ENCODE measurements at regions not wholly inside any gene's neighbourhood (a gene's known extent, or its start where the extent isn't known, plus 50 kb on each side); places are given as distances from the start of the nearest gene placed in this dataset.

GRCh38 chr5:82793808-82794419, 283.3 kb downstream of the TMEM167A start:
- H3K27me3 Mint-ChIP-seq: peaks cover 0 to 9% of the 10 kb centered on the region in 2 donors
- DNase-seq (peak; percentile 18 to 29 (median 23)), ATAC-seq (replicated peaks) (no peak)
- H3K4me3 Mint-ChIP-seq: no peak overlapping the region
- H3K27ac Mint-ChIP-seq: no peak overlapping the region
- H3K4me1 Mint-ChIP-seq (ENCODE audit: low read depth in 2 of 2): no peaks in the 10 kb centered on the region
- no peaks in the 10 kb centered on the region for H3K36me3 Mint-ChIP-seq (ENCODE audit: insufficient read depth)
- no peaks in the 10 kb centered on the region for H3K9me3 Mint-ChIP-seq

DNA sequence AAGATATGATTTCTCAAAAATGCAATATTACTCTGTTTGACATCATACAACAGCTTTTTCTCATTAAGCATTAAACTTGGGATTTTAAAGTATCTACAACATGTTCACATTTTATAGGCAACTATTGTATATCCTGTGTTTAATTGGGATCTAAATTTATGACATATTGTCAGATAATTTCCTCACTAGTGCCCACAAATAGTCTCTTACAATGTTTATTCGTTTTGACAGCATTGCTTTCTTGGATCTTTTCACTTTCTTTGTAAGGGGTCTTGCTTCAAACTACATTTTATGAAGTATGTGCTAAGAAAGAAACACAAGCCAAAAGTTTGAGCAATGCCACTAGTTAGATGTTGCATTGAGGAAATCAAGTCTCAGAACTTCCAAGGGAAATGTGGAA, 285.1 kb downstream of the TMEM167A start:
- H3K9me3 Mint-ChIP-seq: no peaks in the 10 kb centered on the region
- DNase-seq: no peak
- no peak overlapping the region for H3K4me3 Mint-ChIP-seq
- no peaks in the 10 kb centered on the region for H3K36me3 Mint-ChIP-seq (ENCODE audit: insufficient read depth)
- no peak overlapping the region for H3K27ac Mint-ChIP-seq
- H3K27me3 Mint-ChIP-seq: peaks cover 0 to 9% of the 10 kb centered on the region in 2 donors
- no peak for ATAC-seq (replicated peaks)
- no peaks in the 10 kb centered on the region for H3K4me1 Mint-ChIP-seq (ENCODE audit: low read depth in 2 of 2)

- Mint-ChIP-seq H3K4me1 (ENCODE audit: low read depth in 2 of 2) (no peaks in the 10 kb centered on the region), H3K27me3 (peaks cover 0 to 4% of the 10 kb centered on the region in 2 donors), H3K9me3 (no peaks in the 10 kb centered on the region), H3K36me3 (ENCODE audit: insufficient read depth) (no peaks in the 10 kb centered on the region), H3K27ac (no peak overlapping the region), H3K4me3 (no peak overlapping the region)
- no peak for ATAC-seq (replicated peaks)
- DNase-seq: no peak
Measured at GRCh38 chr5:82789095-82789494, 288.1 kb downstream of the TMEM167A start.

DNA sequence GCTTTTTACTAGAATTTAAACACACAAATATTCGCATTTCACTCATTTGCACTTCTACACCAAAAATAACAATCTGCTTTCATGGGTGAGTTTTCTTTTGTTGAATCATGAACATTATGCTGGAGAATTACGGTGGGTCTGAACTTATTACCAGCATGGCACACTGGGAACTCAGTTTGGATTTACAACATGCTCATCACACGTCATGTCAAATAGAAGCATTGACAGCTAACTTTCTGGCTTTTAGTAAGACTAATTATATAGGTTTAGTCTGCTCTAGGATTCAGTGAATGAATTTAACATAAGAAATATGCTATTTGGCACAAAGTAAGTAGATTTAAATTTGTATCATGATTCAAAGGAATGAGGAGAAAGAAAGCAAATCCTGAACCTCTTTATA, 290.4 kb downstream of the TMEM167A start:
- H3K27me3 Mint-ChIP-seq: no peaks in the 10 kb centered on the region
- no peak overlapping the region for H3K4me3 Mint-ChIP-seq
- no peak for ATAC-seq (replicated peaks)
- DNase-seq: no peak
- H3K27ac Mint-ChIP-seq: no peak overlapping the region
- no peaks in the 10 kb centered on the region for H3K9me3 Mint-ChIP-seq
- H3K4me1 Mint-ChIP-seq (ENCODE audit: low read depth in 2 of 2): no peaks in the 10 kb centered on the region
- no peaks in the 10 kb centered on the region for H3K36me3 Mint-ChIP-seq (ENCODE audit: insufficient read depth)

GRCh38 chr5:82785882-82786509, 291.2 kb downstream of the TMEM167A start:
- DNase-seq (no peak), ATAC-seq (replicated peaks) (no peak)
- Mint-ChIP-seq H3K27ac (no peak overlapping the region), H3K9me3 (no peaks in the 10 kb centered on the region), H3K4me3 (no peak overlapping the region), H3K4me1 (ENCODE audit: low read depth in 2 of 2) (no peaks in the 10 kb centered on the region), H3K27me3 (no peaks in the 10 kb centered on the region), H3K36me3 (ENCODE audit: insufficient read depth) (no peaks in the 10 kb centered on the region)

GRCh38 chr5:82785456-82785855, 291.7 kb downstream of the TMEM167A start:
- H3K4me1 Mint-ChIP-seq (ENCODE audit: low read depth in 2 of 2): no peaks in the 10 kb centered on the region
- no peaks in the 10 kb centered on the region for H3K9me3 Mint-ChIP-seq
- H3K27ac Mint-ChIP-seq: no peak overlapping the region
- no peaks in the 10 kb centered on the region for H3K27me3 Mint-ChIP-seq
- no peak for ATAC-seq (replicated peaks)
- H3K4me3 Mint-ChIP-seq: no peak overlapping the region
- H3K36me3 Mint-ChIP-seq (ENCODE audit: insufficient read depth): no peaks in the 10 kb centered on the region
- DNase-seq: no peak

GRCh38 chr5:82784521-82784920, 292.7 kb downstream of the TMEM167A start:
- Mint-ChIP-seq H3K4me1 (ENCODE audit: low read depth in 2 of 2) (no peaks in the 10 kb centered on the region), H3K27ac (no peak overlapping the region), H3K9me3 (no peaks in the 10 kb centered on the region), H3K27me3 (no peaks in the 10 kb centered on the region), H3K36me3 (ENCODE audit: insufficient read depth) (no peaks in the 10 kb centered on the region), H3K4me3 (no peak overlapping the region)
- DNase-seq (no peak), ATAC-seq (replicated peaks) (no peak)

- peaks cover 0 to 2% of the 10 kb centered on the region in 2 donors for H3K4me1 Mint-ChIP-seq (ENCODE audit: low read depth in 2 of 2)
- peaks cover 0 to 10% of the 10 kb centered on the region in 2 donors for H3K27me3 Mint-ChIP-seq
- no peak for ATAC-seq (replicated peaks)
- no peak for DNase-seq
- no peaks in the 10 kb centered on the region for H3K36me3 Mint-ChIP-seq (ENCODE audit: insufficient read depth)
- H3K27ac Mint-ChIP-seq: no peak overlapping the region
- no peak overlapping the region for H3K4me3 Mint-ChIP-seq
- no peaks in the 10 kb centered on the region for H3K9me3 Mint-ChIP-seq
Measured at GRCh38 chr5:82777106-82777505, 300.1 kb downstream of the TMEM167A start.

DNA sequence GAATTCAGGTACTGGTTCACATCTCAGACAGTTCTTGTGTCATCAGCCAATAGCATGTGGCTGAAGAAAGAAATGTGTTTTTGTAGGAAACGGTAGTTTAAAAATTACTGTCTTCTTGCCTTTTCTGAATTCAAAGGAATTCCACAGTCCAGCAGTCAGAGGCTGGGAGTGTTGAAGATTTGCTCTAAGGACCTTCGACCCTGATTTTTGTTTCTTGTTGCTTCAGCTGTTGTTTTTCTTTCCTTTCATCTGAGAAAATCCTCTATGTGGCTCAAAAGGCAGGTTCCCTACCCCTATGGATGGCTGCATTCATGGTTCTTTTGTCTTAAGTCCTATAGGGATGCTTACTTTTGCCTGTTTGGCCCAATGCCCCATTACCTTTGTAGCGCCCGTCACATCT, 304.9 kb downstream of the TMEM167A start:
- Mint-ChIP-seq H3K36me3 (ENCODE audit: insufficient read depth) (no peaks in the 10 kb centered on the region), H3K4me1 (ENCODE audit: low read depth in 2 of 2) (peaks cover 0 to 2% of the 10 kb centered on the region in 2 donors), H3K4me3 (no peak overlapping the region), H3K9me3 (no peaks in the 10 kb centered on the region), H3K27ac (no peak overlapping the region), H3K27me3 (peaks cover 0 to 22% of the 10 kb centered on the region in 2 donors)
- DNase-seq (no peak), ATAC-seq (replicated peaks) (no peak)

DNA sequence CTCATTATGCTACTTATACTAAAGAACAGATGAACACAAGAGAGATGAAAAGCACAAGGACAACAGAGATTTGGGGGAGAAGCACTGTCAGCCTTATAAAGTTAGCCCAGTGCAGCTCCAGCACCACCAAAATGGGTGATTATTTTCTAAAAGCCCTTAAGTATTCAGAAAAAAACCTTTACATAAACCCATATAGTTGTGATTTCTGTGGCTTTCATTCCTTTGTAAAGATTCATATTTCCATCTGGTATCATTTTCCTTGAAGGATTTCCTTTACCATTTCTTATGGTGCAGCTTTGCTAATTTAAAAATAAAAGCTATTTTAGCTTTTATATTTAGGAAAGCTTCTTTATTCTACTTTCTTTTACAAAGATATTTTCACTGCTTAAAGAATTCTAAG, 311.0 kb downstream of the TMEM167A start:
- ATAC-seq (replicated peaks): no peak
- Mint-ChIP-seq H3K36me3 (ENCODE audit: insufficient read depth) (no peaks in the 10 kb centered on the region), H3K4me1 (ENCODE audit: low read depth in 2 of 2) (no peaks in the 10 kb centered on the region), H3K9me3 (no peaks in the 10 kb centered on the region), H3K27me3 (peaks cover 0 to 12% of the 10 kb centered on the region in 2 donors), H3K4me3 (no peak overlapping the region), H3K27ac (no peak overlapping the region)
- no peak for DNase-seq

GRCh38 chr5:82765765-82766164, 311.4 kb downstream of the TMEM167A start:
- Mint-ChIP-seq H3K4me1 (ENCODE audit: low read depth in 2 of 2) (no peaks in the 10 kb centered on the region), H3K36me3 (ENCODE audit: insufficient read depth) (no peaks in the 10 kb centered on the region), H3K27ac (no peak overlapping the region), H3K9me3 (no peaks in the 10 kb centered on the region), H3K27me3 (peaks cover 0 to 12% of the 10 kb centered on the region in 2 donors), H3K4me3 (no peak overlapping the region)
- ATAC-seq (replicated peaks): no peak
- no peak for DNase-seq

GRCh38 chr5:82760856-82761255, 316.3 kb downstream of the TMEM167A start:
- H3K9me3 Mint-ChIP-seq: no peaks in the 10 kb centered on the region

GRCh38 chr5:82758881-82759280, 318.3 kb downstream of the TMEM167A start:
- no peak overlapping the region for H3K27ac Mint-ChIP-seq
- no peaks in the 10 kb centered on the region for H3K36me3 Mint-ChIP-seq (ENCODE audit: insufficient read depth)
- DNase-seq (no peak), ATAC-seq (replicated peaks) (no peak)
- H3K4me1 Mint-ChIP-seq (ENCODE audit: low read depth in 2 of 2): peaks cover 0 to 2% of the 10 kb centered on the region in 2 donors
- no peaks in the 10 kb centered on the region for H3K27me3 Mint-ChIP-seq
- H3K9me3 Mint-ChIP-seq: no peaks in the 10 kb centered on the region
- no peak overlapping the region for H3K4me3 Mint-ChIP-seq

More at GRCh38 chr5:82760856-82761255, 316.3 kb downstream of the TMEM167A start:
- DNase-seq (no peak), ATAC-seq (replicated peaks) (no peak)
- Mint-ChIP-seq H3K27ac (no peak overlapping the region), H3K36me3 (ENCODE audit: insufficient read depth) (no peaks in the 10 kb centered on the region), H3K4me1 (ENCODE audit: low read depth in 2 of 2) (no peaks in the 10 kb centered on the region), H3K27me3 (no peaks in the 10 kb centered on the region), H3K4me3 (no peak overlapping the region)

DNA sequence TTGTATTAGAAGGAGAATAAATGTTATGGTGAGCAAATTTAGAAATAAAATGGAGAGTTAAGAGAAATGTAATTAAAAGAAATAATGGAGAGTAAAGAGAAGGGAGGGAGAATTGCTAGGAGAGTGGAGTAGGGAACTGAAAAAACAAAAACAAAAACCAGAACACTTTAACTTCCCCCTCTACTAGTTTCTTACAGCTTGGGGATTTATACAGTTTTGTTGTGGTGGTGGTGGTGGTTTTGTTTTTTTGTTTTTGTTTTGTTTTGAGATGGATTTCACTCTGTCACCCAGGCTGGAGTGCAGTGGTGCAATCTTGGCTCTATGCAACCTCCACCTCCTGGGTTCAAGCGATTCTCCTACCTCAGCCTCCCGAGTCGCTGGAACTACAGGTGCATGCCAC, 322.4 kb downstream of the TMEM167A start:
- DNase-seq (no peak), ATAC-seq (replicated peaks) (no peak)
- Mint-ChIP-seq H3K4me3 (no peak overlapping the region), H3K36me3 (ENCODE audit: insufficient read depth) (no peaks in the 10 kb centered on the region), H3K4me1 (ENCODE audit: low read depth in 2 of 2) (peaks cover 0 to 2% of the 10 kb centered on the region in 2 donors), H3K27me3 (no peaks in the 10 kb centered on the region), H3K9me3 (no peaks in the 10 kb centered on the region), H3K27ac (no peak overlapping the region)
